ENCODE measurements at regions not wholly inside any gene's neighbourhood (a gene's known extent, or its start where the extent isn't known, plus 50 kb on each side); places are given as distances from the start of the nearest gene placed in this dataset.

DNA sequence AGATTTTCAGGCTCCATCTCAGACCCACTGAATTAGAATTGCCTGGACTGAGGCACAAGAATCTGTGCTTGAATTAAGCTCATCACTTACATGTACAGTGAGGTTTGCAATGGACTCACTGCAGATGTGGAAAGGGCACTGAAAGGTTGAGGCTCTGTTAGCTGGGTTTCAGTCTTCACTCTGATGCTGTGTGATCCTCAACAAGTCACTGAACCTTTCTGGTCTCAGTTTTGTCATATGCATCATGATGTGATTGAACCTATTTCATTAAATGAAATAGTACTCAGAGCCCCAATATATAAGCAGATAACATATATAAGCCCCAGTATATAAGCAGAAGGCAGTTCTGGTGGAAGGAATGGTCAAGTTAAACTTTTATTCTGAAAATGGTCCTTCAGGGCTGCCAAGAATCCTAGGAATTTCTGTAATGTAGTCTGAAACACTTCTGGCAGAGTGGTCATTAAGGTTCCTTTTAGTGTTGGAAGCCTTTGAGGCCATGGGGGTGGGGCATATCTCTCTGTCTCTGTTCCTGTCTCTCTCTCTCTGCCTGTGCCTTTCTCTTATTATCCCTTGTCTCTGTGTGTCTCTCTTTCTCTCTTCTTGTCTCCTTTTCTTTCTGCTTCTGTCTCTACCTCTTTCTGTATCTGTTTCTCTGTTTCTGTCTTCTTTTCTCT is 110.4 kb downstream of the ADCYAP1 start:
- TF ChIP-seq ESRRG (CRISPR knock-in tag; IDR thresholded peaks at IDR 0.05) (no peak), ARNTL (CRISPR knock-in tag; IDR thresholded peaks at IDR 0.05; ENCODE audit: borderline replicate concordance, low read depth) (no peak), ZNF8 (CRISPR knock-in tag; IDR thresholded peaks at IDR 0.05) (no peak), CSDC2 (CRISPR knock-in tag; IDR thresholded peaks at IDR 0.05) (no peak), BACH2 (CRISPR knock-in tag; IDR thresholded peaks at IDR 0.05; ENCODE audit: borderline replicate concordance) (no peak)
- TF ChIP-seq, protein P1, sequence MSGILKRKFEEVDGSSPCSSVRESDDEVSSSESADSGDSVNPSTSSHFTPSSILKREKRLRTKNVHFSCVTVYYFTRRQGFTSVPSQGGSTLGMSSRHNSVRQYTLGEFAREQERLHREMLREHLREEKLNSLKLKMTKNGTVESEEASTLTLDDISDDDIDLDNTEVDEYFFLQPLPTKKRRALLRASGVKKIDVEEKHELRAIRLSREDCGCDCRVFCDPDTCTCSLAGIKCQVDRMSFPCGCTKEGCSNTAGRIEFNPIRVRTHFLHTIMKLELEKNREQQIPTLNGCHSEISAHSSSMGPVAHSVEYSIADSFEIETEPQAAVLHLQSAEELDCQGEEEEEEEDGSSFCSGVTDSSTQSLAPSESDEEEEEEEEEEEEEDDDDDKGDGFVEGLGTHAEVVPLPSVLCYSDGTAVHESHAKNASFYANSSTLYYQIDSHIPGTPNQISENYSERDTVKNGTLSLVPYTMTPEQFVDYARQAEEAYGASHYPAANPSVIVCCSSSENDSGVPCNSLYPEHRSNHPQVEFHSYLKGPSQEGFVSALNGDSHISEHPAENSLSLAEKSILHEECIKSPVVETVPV (CRISPR knock-in tag; IDR thresholded peaks at IDR 0.05): no peak

Measured in SK-N-SH treated with all-trans-retinoic acid at 6 μM for 48 hours (cell line).